HEK293 (cell line): ENCODE measurements at regions not wholly inside any gene's neighbourhood (a gene's known extent, or its start where the extent isn't known, plus 50 kb on each side); places are given as distances from the start of the nearest gene placed in this dataset.
"Not testable (repeated sequence)": the region's sequence is repeated elsewhere in the genome, so short reads cannot be mapped to it uniquely, and the experiment has no call there.

Experiments used
- CTCF ChIA-PET: fragments of 350-600 bp; formaldehyde crosslinking; extraction: SDS; loops from one replicate; lab custom pipeline; 2021; ENCODE audit warnings: antibody characterized with exemption; lab: Yijun Ruan, JAX
- POLR2A ChIA-PET: fragments of 300-600 bp; formaldehyde crosslinking; extraction: SDS; loops from one replicate; lab custom pipeline; 2020; ENCODE audit warnings: antibody characterized with exemption, inconsistent platforms; lab: Yijun Ruan, JAX
- H3K27ac ChIP-seq: fragments of 200-500 bp; sonication (Bioruptor generic); 2 replicates; pipeline ENCODE4 v1.5.1; 2014; ENCODE audit warnings: low read depth, low read length, control low read depth, inconsistent platforms; ENCODE audit errors: extremely low read depth
- H3K36me3 ChIP-seq, 2 experiments: fragments of 200-500 bp in 1 of 2; sonication (Bioruptor generic) in 1 of 2; 1 replicate in 1 of 2; 2 replicates in 1 of 2; pipeline ENCODE4 v1.5.1; 2014 to 2017; ENCODE audit warnings: inconsistent platforms in 2 of 2, low read length in 2 of 2; ENCODE audit not compliant: control insufficient read depth in 2 of 2, insufficient read depth in 1 of 2
- H3K4me1 ChIP-seq: fragments of 200-500 bp; sonication (Bioruptor generic); 2 replicates; pipeline ENCODE4 v1.5.1; 2014; ENCODE audit warnings: mild to moderate bottlenecking, low read length, inconsistent platforms; ENCODE audit not compliant: control insufficient read depth, insufficient read depth
- H3K4me3 ChIP-seq: 2 replicates; pipeline ENCODE4 v1.5.1; 2011; ENCODE audit warnings: low read depth, mild to moderate bottlenecking, control low read depth, low read length, moderate library complexity
- H3K9me3 ChIP-seq: fragments of 200-500 bp; sonication (Bioruptor generic); 2 replicates; pipeline ENCODE4 v1.5.1; 2014; ENCODE audit warnings: low read depth, low read length, inconsistent platforms; ENCODE audit not compliant: control insufficient read depth, insufficient read depth
- IKZF3 ChIP-seq: fragments of 450-650 bp; IDR thresholded peaks from 2 replicates; pipeline ENCODE4 v1.5.0; 2018; ENCODE audit warnings: missing biosample characterization, mild to moderate bottlenecking, missing genetic modification characterization, moderate library complexity
- KLF7 ChIP-seq: fragments of 450-650 bp; formaldehyde crosslinking; IDR thresholded peaks from 2 replicates; pipeline ENCODE4 v1.5.1; 2016; ENCODE audit warnings: missing biosample characterization, missing genetic modification characterization, borderline replicate concordance
- SALL2 ChIP-seq: fragments of 450-650 bp; formaldehyde crosslinking; IDR thresholded peaks from 2 replicates; pipeline ENCODE4 v1.5.0; 2017; ENCODE audit warnings: missing biosample characterization, mild to moderate bottlenecking, missing genetic modification characterization, borderline replicate concordance
- TRIM28 ChIP-seq: IDR thresholded peaks from 2 replicates; pipeline ENCODE4 v1.6.1; 2011; ENCODE audit warnings: low read length, control low read depth, borderline replicate concordance
- WT1 ChIP-seq: fragments of 450-650 bp; formaldehyde crosslinking; IDR thresholded peaks from 2 replicates; pipeline ENCODE4 v1.5.1; 2016; ENCODE audit warnings: missing biosample characterization, missing genetic modification characterization
- YY2 ChIP-seq: fragments of 450-650 bp; formaldehyde crosslinking; IDR thresholded peaks from 2 replicates; pipeline ENCODE4 v1.5.1; 2016; ENCODE audit warnings: missing biosample characterization, missing genetic modification characterization
- ZFP37 ChIP-seq: fragments of 450-650 bp; formaldehyde crosslinking; IDR thresholded peaks from 2 replicates; pipeline ENCODE4 v1.5.1; 2016; ENCODE audit warnings: missing biosample characterization, missing genetic modification characterization
- ZFP69B ChIP-seq: fragments of 450-650 bp; formaldehyde crosslinking; IDR thresholded peaks from 2 replicates; pipeline ENCODE4 v1.5.1; 2016; ENCODE audit warnings: missing biosample characterization, missing genetic modification characterization
- ZIC2 ChIP-seq: fragments of 450-650 bp; formaldehyde crosslinking; IDR thresholded peaks from 2 replicates; pipeline ENCODE4 v1.5.1; 2016; ENCODE audit warnings: missing biosample characterization, missing genetic modification characterization
- ZNF121 ChIP-seq: fragments of 450-650 bp; formaldehyde crosslinking; IDR thresholded peaks from 2 replicates; pipeline ENCODE4 v1.5.1; 2016; ENCODE audit warnings: missing biosample characterization, missing genetic modification characterization
- ZNF140 ChIP-seq: fragments of 450-650 bp; formaldehyde crosslinking; IDR thresholded peaks from 2 replicates; pipeline ENCODE4 v1.5.1; 2016; ENCODE audit warnings: missing biosample characterization, missing genetic modification characterization
- ZNF362 ChIP-seq: fragments of 450-650 bp; formaldehyde crosslinking; IDR thresholded peaks from 2 replicates; pipeline ENCODE4 v1.5.1; 2016; ENCODE audit warnings: missing biosample characterization, missing genetic modification characterization
- ZNF558 ChIP-seq: fragments of 450-650 bp; formaldehyde crosslinking; IDR thresholded peaks from 2 replicates; pipeline ENCODE4 v1.5.1; 2016; ENCODE audit warnings: missing biosample characterization, missing genetic modification characterization
- TF ChIP-seq, protein P1 (sequence below): fragments of 450-650 bp; formaldehyde crosslinking; IDR thresholded peaks from 2 replicates; pipeline ENCODE4 v1.5.1; 2016; ENCODE audit warnings: missing biosample characterization, missing genetic modification characterization, low read depth
- TF ChIP-seq, protein P2 (sequence below): fragments of 450-650 bp; formaldehyde crosslinking; IDR thresholded peaks from 2 replicates; pipeline ENCODE4 v1.5.1; 2017; ENCODE audit warnings: missing biosample characterization, missing genetic modification characterization
- TF ChIP-seq, protein P3 (sequence below): fragments of 450-650 bp; formaldehyde crosslinking; IDR thresholded peaks from 2 replicates; pipeline ENCODE4 v1.5.1; 2016; ENCODE audit warnings: missing biosample characterization, missing genetic modification characterization
- TF ChIP-seq, protein P4 (sequence below): fragments of 450-650 bp; formaldehyde crosslinking; IDR thresholded peaks from 2 replicates; pipeline ENCODE4 v1.5.1; 2016; ENCODE audit warnings: missing biosample characterization, missing genetic modification characterization

GRCh38 chr12:131445184-131445774 lies 265.6 kb upstream of the SFSWAP start (continued):
- TF ChIP-seq, protein P1, sequence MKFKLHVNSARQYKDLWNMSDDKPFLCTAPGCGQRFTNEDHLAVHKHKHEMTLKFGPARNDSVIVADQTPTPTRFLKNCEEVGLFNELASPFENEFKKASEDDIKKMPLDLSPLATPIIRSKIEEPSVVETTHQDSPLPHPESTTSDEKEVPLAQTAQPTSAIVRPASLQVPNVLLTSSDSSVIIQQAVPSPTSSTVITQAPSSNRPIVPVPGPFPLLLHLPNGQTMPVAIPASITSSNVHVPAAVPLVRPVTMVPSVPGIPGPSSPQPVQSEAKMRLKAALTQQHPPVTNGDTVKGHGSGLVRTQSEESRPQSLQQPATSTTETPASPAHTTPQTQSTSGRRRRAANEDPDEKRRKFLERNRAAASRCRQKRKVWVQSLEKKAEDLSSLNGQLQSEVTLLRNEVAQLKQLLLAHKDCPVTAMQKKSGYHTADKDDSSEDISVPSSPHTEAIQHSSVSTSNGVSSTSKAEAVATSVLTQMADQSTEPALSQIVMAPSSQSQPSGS (tag by site-specific recombination) = no peak
- no peak for TF ChIP-seq ZNF362
- no peak for TF ChIP-seq SALL2 (tag by site-specific recombination)

- no peak overlapping the region for H3K4me3 ChIP-seq
- TF ChIP-seq ZIC2 (tag by site-specific recombination) = peak; percentile 20; the same call in 1 of the 2 replicates
- TF ChIP-seq WT1 (tag by site-specific recombination) = no peak
- TF ChIP-seq, all 188 proteins: peak for 1
- Histone ChIP-seq H3K9me3 (no peaks in the 10 kb centered on the region), H3K27ac (no peak overlapping the region), H3K4me1 (no peaks in the 10 kb centered on the region), H3K36me3 (no peaks in the 10 kb centered on the region)
- CTCF ChIA-PET = interaction anchor here (0.7 kb wide), 1 partner anchor 1925 kb away, joined by 4 read pairs; no protein-coding TSS in a partner anchor
- POLR2A ChIA-PET = no interaction called here
Observed at GRCh38 chr12:131445795-131446194, 265.1 kb upstream of the SFSWAP start.

DNA sequence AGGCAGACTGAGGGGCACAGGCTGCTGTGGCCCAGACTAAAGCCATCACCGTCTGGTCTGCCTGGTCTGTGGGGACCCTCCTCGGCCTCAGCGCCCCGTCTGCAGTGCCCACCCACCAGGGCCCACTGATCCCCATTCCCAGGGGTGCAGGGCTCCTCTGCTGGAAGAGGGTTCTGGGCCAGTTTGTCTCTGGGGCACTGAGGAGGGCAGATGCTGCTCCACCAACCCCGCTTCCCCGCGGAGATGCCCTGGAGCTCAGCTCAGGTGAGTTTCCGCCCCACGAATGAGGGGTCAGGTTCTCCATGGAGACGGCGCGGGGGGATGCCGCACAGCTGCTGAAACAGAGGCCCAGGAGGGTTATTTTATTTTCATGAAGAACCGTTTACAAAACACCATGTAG lies 263.3 kb upstream of the SFSWAP start:
- H3K9me3 ChIP-seq, H3K27ac ChIP-seq, POLR2A ChIA-PET, H3K36me3 ChIP-seq, H3K4me3 ChIP-seq, H3K4me1 ChIP-seq: not testable (repeated sequence)
- CTCF ChIA-PET = interaction anchor here (1.0 kb wide), 1 partner anchor 111 kb away, joined by 3 read pairs; no protein-coding TSS in a partner anchor

- Histone ChIP-seq H3K36me3 (no peaks in the 10 kb centered on the region), H3K4me1 (no peaks in the 10 kb centered on the region), H3K27ac (no peak overlapping the region), H3K9me3 (no peaks in the 10 kb centered on the region), H3K4me3 (no peak overlapping the region)
- TF ChIP-seq, protein P2, sequence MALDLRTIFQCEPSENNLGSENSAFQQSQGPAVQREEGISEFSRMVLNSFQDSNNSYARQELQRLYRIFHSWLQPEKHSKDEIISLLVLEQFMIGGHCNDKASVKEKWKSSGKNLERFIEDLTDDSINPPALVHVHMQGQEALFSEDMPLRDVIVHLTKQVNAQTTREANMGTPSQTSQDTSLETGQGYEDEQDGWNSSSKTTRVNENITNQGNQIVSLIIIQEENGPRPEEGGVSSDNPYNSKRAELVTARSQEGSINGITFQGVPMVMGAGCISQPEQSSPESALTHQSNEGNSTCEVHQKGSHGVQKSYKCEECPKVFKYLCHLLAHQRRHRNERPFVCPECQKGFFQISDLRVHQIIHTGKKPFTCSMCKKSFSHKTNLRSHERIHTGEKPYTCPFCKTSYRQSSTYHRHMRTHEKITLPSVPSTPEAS = no peak
- TF ChIP-seq ZFP37 (tag by site-specific recombination) (no peak), ZNF121 (tag by site-specific recombination) (no peak), IKZF3 (tag by site-specific recombination) (no peak), ZFP69B (tag by site-specific recombination) (no peak), TRIM28 (no peak)
- ChIA-PET POLR2A (no interaction called here), CTCF (interaction anchor here (1.0 kb wide), 1 partner anchor 111 kb away, joined by 3 read pairs; no protein-coding TSS in a partner anchor)
Observed at GRCh38 chr12:131448254-131448795, 262.6 kb upstream of the SFSWAP start.

DNA sequence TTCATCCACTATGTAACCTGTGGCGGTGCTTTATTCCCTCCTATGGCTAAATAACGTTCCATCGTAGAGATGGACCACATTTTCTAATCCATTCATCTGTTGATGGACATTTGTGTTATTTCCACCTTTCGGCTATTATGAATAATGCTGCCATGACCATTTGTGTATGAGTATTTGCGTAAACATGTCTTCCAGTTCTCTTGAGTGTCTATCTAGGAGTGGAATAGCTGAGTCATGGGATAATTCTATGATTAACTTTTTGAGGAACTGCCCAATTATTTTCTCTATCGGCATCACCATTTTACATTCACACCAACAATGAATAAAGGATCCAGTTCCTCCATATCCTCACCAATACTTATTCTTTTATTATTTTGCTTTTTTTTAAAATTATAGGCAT lies 261.9 kb upstream of the SFSWAP start:
- no peak for TF ChIP-seq YY2 (tag by site-specific recombination)
- peak; percentile 99 for TF ChIP-seq ZNF558 (tag by site-specific recombination)
- TF ChIP-seq, protein P3, sequence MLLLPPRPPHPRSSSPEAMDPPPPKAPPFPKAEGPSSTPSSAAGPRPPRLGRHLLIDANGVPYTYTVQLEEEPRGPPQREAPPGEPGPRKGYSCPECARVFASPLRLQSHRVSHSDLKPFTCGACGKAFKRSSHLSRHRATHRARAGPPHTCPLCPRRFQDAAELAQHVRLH (tag by site-specific recombination) = no peak
- TF ChIP-seq KLF7 (tag by site-specific recombination) = no peak
- TF ChIP-seq ZNF140 (tag by site-specific recombination) = peak; percentile 31; the same call in 1 of the 2 replicates
- TF ChIP-seq, protein P4, sequence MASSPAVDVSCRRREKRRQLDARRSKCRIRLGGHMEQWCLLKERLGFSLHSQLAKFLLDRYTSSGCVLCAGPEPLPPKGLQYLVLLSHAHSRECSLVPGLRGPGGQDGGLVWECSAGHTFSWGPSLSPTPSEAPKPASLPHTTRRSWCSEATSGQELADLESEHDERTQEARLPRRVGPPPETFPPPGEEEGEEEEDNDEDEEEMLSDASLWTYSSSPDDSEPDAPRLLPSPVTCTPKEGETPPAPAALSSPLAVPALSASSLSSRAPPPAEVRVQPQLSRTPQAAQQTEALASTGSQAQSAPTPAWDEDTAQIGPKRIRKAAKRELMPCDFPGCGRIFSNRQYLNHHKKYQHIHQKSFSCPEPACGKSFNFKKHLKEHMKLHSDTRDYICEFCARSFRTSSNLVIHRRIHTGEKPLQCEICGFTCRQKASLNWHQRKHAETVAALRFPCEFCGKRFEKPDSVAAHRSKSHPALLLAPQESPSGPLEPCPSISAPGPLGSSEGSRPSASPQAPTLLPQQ = no peak
- CTCF ChIA-PET = interaction anchor here (0.6 kb wide), 1 partner anchor 565 kb away, joined by 3 read pairs; no protein-coding TSS in a partner anchor

More for the DNA sequence above, 261.9 kb upstream of the SFSWAP start:
- Histone ChIP-seq H3K4me1 (no peaks in the 10 kb centered on the region), H3K9me3 (no peaks in the 10 kb centered on the region), H3K4me3 (no peak overlapping the region), H3K36me3 (no peaks in the 10 kb centered on the region), H3K27ac (no peak overlapping the region)
- POLR2A ChIA-PET = no interaction called here
